Breast epithelium (tissue), 3 donors: ENCODE measurements at regions not wholly inside any gene's neighbourhood (a gene's known extent, or its start where the extent isn't known, plus 50 kb on each side); places are given as distances from the start of the nearest gene placed in this dataset.

Experiments
- CTCF ChIP-seq, 3 donors: fragments of 450-650 bp; IDR thresholded peaks; one replicate each; pipeline ENCODE4 v1.5.1; 2016 to 2017; ENCODE audit warnings: antibody characterized with exemption in 3 of 3, mild to moderate bottlenecking in 3 of 3, moderate library complexity in 3 of 3
- POLR2AphosphoS5 ChIP-seq, 3 donors: sonication (generic); formaldehyde crosslinking; IDR thresholded peaks; one replicate each; pipeline ENCODE4 v1.6.1; 2017; ENCODE audit warnings: antibody characterized with exemption in 3 of 3

GRCh38 chr14:101462726-101463565, 98.3 kb upstream of the DIO3 start:
- TF ChIP-seq POLR2AphosphoS5 (IDR thresholded peaks at IDR 0.05): no peak
- no peak for TF ChIP-seq CTCF (IDR thresholded peaks at IDR 0.05)
